Colon (tissue), 2 donors: ENCODE measurements at regions not wholly inside any gene's neighbourhood (a gene's known extent, or its start where the extent isn't known, plus 50 kb on each side); places are given as distances from the start of the nearest gene placed in this dataset.

Experiments
- FAIRE-seq: peaks from 2 replicates; lab custom pipeline; 2012; peaks lifted over from hg19 to GRCh38; lab: Jason Lieb, UNC
- donor health status: control.
- donor health status: control.

GRCh38 chr12:89185181-89185580 is 167.1 kb downstream of the DUSP6 start:
- no peak for FAIRE-seq

GRCh38 chr12:89183985-89184435 is 168.3 kb downstream of the DUSP6 start:
- no peak for FAIRE-seq

GRCh38 chr12:89181271-89181920 is 170.9 kb downstream of the DUSP6 start:
- FAIRE-seq, result no peak

- FAIRE-seq, result no peak
Measured at GRCh38 chr12:89180496-89180895, 171.8 kb downstream of the DUSP6 start.

GRCh38 chr12:89179983-89180382 is 172.3 kb downstream of the DUSP6 start:
- no peak for FAIRE-seq

- no peak for FAIRE-seq
Measured at GRCh38 chr12:89179245-89179644, 173.1 kb downstream of the DUSP6 start.

- no peak for FAIRE-seq
Measured at GRCh38 chr12:89177802-89178395, 174.4 kb downstream of the DUSP6 start.

GRCh38 chr12:89176676-89177075 is 175.6 kb downstream of the DUSP6 start:
- no peak for FAIRE-seq

GRCh38 chr12:89173678-89174077 is 178.6 kb downstream of the DUSP6 start:
- no peak for FAIRE-seq

- FAIRE-seq, result no peak
Measured at GRCh38 chr12:89173096-89173495, 179.2 kb downstream of the DUSP6 start.

GRCh38 chr12:89172224-89172623 is 180.1 kb downstream of the DUSP6 start:
- FAIRE-seq, result no peak

- no peak for FAIRE-seq
Measured at GRCh38 chr12:89169321-89169720, 183.0 kb downstream of the DUSP6 start.

- FAIRE-seq, result no peak
Measured at GRCh38 chr12:89167986-89168385, 184.3 kb downstream of the DUSP6 start.

GRCh38 chr12:89166525-89166934 is 185.8 kb downstream of the DUSP6 start:
- FAIRE-seq, result no peak

- FAIRE-seq, result no peak
Measured at GRCh38 chr12:89166121-89166520, 186.2 kb downstream of the DUSP6 start.

GRCh38 chr12:89165703-89166102 is 186.6 kb downstream of the DUSP6 start:
- no peak for FAIRE-seq

GRCh38 chr12:89163918-89164317 is 188.4 kb downstream of the DUSP6 start:
- no peak for FAIRE-seq

- no peak for FAIRE-seq
Measured at GRCh38 chr12:89162589-89163261, 189.6 kb downstream of the DUSP6 start.

GRCh38 chr12:89161557-89161956 is 190.7 kb downstream of the DUSP6 start:
- FAIRE-seq, result no peak

GRCh38 chr12:89160716-89161123 is 191.6 kb downstream of the DUSP6 start:
- no peak for FAIRE-seq

- FAIRE-seq, result no peak
Measured at GRCh38 chr12:89157413-89157812, 194.9 kb downstream of the DUSP6 start.

- FAIRE-seq, result no peak
Measured at GRCh38 chr12:89156862-89157262, 195.4 kb downstream of the DUSP6 start.

GRCh38 chr12:89156340-89156739 is 196.0 kb downstream of the DUSP6 start:
- no peak for FAIRE-seq

- no peak for FAIRE-seq
Measured at GRCh38 chr12:89155826-89156225, 196.5 kb downstream of the DUSP6 start.
